ENCODE measurements at regions not wholly inside any gene's neighbourhood (a gene's known extent, or its start where the extent isn't known, plus 50 kb on each side); places are given as distances from the start of the nearest gene placed in this dataset.

DNA sequence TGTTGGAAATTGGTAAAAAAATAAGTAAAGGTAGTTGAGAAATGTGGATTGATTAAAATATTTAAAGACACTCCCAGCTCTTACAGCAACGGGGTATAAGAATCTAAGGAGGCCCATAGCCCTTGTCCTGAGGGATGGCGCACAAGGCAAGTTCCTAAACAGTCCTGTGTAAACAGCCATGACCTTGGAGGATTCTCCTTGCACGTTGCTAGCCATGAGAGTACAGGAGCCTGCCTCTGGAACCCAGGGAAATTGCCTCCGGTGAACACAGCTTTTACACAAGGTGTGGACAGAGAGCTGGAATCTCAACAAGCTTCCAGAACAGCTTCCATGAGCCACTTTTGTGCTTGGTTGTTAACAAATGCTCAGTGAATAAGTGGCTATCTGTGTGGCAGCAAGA is 378.2 kb downstream of the FOXO1 start:
- no peaks in the 10 kb centered on the region for H3K27me3 ChIP-seq (ENCODE audit: control insufficient read depth, insufficient read depth, low read length)
- no peaks in the 10 kb centered on the region for H3K36me3 ChIP-seq (replicated peaks; ENCODE audit: control insufficient read depth, insufficient read depth, low read length)
- no peak for DNase-seq
- no peak overlapping the region for H3K4me3 ChIP-seq (ENCODE audit: insufficient read depth, low read depth, low read length)

DNA sequence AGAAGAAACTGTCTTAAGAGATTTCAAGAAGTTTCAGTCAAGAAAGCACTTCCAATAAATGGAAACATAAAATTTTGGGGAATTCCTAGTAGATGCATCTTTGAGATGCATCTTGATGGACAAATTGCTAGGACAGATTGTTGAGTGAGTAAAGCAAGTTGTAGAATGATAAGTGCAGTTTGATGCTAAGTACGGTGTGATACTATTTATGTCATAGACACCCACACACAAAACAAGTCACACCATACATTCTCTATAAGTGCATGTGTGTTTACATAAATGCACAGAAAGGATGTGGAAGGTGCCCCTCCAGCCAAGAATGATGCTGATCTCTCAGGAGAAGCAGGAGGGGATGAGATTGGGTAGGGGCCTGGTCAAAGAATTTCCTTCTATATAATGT is 375.7 kb downstream of the FOXO1 start:
- H3K4me3 ChIP-seq (ENCODE audit: insufficient read depth, low read depth, low read length), result no peak overlapping the region
- no peaks in the 10 kb centered on the region for H3K36me3 ChIP-seq (replicated peaks; ENCODE audit: control insufficient read depth, insufficient read depth, low read length)
- no peaks in the 10 kb centered on the region for H3K27me3 ChIP-seq (ENCODE audit: control insufficient read depth, insufficient read depth, low read length)
- DNase-seq, result no peak

DNA sequence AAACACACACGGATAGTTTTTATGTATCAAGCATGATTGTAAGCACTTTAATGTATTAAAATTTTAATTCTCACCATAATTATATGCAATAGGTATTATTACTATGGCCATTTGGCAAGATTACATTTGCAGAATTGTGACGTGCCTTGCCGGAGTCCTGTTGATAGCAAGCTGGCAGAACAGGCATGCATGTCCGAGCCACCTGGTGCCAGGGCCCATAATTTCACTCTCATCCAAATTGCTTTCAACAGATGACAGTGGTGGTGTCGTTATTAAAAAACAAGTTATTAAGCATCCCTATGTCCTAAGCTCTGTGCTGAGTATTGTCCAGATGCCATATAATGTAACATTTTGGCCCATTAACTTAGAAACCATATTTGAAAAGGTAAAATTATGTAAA is 374.3 kb downstream of the FOXO1 start:
- no peak for DNase-seq
- Histone ChIP-seq H3K36me3 (replicated peaks; ENCODE audit: control insufficient read depth, insufficient read depth, low read length) (no peaks in the 10 kb centered on the region), H3K4me3 (ENCODE audit: insufficient read depth, low read depth, low read length) (no peak overlapping the region), H3K27me3 (ENCODE audit: control insufficient read depth, insufficient read depth, low read length) (no peaks in the 10 kb centered on the region)

DNA sequence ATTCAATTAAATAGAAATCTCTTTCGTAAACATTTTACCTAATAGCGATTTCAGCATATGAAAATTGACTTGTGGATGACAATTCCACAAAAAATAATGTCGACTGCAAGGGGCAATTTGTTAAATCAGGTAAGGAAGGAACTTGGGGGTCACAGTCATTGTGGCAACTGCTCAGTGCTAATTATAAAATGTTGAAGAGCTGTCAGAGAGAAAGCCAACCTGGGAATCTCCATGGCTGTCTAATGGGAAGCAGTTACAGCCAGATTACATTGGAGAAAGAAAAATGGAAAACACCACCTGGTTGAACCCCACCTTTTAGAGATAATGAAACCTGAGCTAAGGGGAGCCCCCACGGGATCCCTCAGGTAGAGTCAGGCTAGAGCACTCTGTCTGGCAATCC is 373.9 kb downstream of the FOXO1 start:
- Histone ChIP-seq H3K36me3 (replicated peaks; ENCODE audit: control insufficient read depth, insufficient read depth, low read length) (no peaks in the 10 kb centered on the region), H3K27me3 (ENCODE audit: control insufficient read depth, insufficient read depth, low read length) (no peaks in the 10 kb centered on the region), H3K4me3 (ENCODE audit: insufficient read depth, low read depth, low read length) (no peak overlapping the region)
- no peak for DNase-seq

DNA sequence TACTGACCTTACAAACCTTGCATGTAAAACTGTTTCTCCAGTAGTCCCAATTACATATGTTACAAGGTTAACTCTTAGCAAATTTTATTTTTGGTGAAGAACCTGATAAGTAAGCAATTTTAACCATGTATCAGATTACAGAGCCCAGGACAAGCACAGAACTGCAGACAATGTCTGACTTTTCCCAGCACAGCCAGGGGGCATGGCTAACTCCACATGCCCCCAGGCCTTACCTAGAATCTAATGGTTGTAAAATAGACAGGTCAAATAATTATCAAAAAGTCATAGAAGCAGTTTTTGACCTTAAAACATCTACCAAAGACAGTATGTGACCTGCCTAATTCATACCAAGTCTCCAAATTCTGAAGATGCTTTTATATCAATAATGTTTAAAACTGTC is 364.1 kb downstream of the FOXO1 start:
- Histone ChIP-seq H3K27me3 (ENCODE audit: control insufficient read depth, insufficient read depth, low read length) (no peaks in the 10 kb centered on the region), H3K36me3 (replicated peaks; ENCODE audit: control insufficient read depth, insufficient read depth, low read length) (no peaks in the 10 kb centered on the region), H3K4me3 (ENCODE audit: insufficient read depth, low read depth, low read length) (no peak overlapping the region)
- DNase-seq, result no peak

DNA sequence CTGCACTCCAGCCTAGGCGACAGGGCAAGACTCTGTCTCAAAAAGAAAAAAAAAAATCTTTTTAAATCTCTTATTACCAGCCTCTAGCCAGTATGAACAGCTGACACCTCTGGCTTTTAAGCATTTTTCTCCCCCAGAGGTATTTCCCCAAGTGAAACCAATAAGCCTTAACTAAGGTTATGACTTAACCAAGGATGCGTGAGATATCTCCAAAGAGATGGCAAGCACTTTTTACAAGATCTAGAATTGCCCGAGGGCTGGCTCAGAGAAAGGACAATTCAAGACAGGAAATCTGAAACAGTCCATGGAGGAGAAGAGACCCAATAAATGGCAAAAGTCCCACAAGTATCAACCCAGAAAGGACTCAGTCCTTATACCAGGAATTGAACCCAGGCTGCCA is 362.1 kb downstream of the FOXO1 start:
- DNase-seq, result no peak
- H3K27me3 ChIP-seq (ENCODE audit: control insufficient read depth, insufficient read depth, low read length), result no peaks in the 10 kb centered on the region
- no peaks in the 10 kb centered on the region for H3K36me3 ChIP-seq (replicated peaks; ENCODE audit: control insufficient read depth, insufficient read depth, low read length)
- H3K4me3 ChIP-seq (ENCODE audit: insufficient read depth, low read depth, low read length), result no peak overlapping the region

DNA sequence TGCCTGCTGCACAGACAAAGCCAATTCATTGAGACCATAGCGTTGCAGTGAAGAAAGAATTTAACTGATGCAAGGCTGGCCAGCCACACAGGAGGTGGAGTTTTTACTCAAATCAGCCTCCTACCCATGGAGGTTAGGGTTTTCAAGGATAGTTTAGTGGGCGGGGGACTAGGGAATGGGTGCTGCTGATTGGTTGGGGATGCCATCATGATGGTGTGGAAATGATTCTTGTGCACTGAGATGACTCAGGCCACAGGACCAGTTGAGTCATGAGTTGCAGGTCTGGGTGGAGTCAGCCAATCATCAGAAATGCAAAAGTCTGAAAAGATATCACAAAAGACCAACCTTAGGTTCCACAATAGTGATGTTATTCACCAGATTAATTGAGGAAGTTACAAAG is 359.6 kb downstream of the FOXO1 start:
- H3K27me3 ChIP-seq (ENCODE audit: control insufficient read depth, insufficient read depth, low read length), result no peaks in the 10 kb centered on the region
- no peaks in the 10 kb centered on the region for H3K36me3 ChIP-seq (replicated peaks; ENCODE audit: control insufficient read depth, insufficient read depth, low read length)
- H3K4me3 ChIP-seq (ENCODE audit: insufficient read depth, low read depth, low read length), result no peak overlapping the region
- DNase-seq, result no peak

DNA sequence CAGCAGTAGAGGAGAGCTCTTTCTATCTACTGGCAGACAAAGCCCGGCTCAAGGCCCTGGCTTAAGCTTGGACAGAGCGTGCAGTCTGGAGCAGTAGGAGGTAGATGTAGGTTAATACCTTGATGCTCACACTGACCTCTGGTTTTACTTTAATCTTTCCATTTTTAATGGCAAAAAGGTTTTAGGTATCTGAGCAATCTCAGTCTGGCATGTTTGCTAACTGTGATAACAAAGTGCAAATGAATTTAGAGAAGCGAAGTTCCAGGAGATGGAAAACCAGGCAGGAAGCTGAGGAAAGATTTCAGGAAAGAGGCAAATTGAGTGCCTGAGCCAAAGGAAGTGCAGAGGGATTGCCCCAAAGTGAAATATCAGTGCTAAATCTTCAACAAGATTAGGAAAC is 356.6 kb downstream of the FOXO1 start:
- no peaks in the 10 kb centered on the region for H3K36me3 ChIP-seq (replicated peaks; ENCODE audit: control insufficient read depth, insufficient read depth, low read length)
- no peak for DNase-seq
- H3K27me3 ChIP-seq (ENCODE audit: control insufficient read depth, insufficient read depth, low read length), result no peaks in the 10 kb centered on the region
- H3K4me3 ChIP-seq (ENCODE audit: insufficient read depth, low read depth, low read length), result no peak overlapping the region

DNA sequence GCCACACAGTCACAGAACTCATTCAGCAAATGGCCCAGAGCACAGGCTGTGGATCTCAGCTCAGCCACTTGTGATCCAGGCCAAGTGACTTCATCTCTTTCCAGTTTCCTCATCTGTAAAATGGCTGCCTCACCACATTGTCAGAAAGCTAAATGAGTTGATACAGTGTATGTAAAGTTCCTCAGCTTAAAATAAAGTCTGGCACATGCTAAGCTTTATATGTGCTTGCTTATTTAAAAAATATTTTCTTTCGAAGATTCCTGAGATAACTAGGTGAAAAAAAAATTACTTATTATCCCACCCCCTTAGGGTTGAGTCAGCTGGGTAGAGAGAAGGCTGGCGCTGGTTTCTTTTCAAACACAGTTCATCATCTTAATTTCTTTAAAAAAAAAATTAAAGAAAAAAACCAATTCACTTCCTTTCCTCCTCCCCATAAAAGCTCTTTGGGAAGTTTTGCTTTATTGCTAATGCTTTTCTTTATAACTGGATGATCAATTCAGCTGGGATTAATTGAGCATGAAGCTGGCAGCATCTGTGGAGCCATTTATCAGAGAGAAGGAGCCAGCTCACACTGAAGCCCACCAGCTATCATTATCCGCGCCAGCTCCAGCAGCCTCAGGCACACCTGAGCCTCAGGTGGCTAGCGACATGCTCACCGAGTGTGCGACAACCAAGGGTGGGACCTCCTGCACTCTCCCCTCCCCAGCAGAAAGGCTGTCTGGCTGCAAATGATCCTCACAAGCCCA is 354.9 kb downstream of the FOXO1 start:
- H3K4me3 ChIP-seq (ENCODE audit: insufficient read depth, low read depth, low read length), result no peak overlapping the region
- DNase-seq, result no peak
- no peaks in the 10 kb centered on the region; the same call in 1 of the 2 replicates for H3K27me3 ChIP-seq (ENCODE audit: control insufficient read depth, insufficient read depth, low read length)
- no peaks in the 10 kb centered on the region for H3K36me3 ChIP-seq (replicated peaks; ENCODE audit: control insufficient read depth, insufficient read depth, low read length)

DNA sequence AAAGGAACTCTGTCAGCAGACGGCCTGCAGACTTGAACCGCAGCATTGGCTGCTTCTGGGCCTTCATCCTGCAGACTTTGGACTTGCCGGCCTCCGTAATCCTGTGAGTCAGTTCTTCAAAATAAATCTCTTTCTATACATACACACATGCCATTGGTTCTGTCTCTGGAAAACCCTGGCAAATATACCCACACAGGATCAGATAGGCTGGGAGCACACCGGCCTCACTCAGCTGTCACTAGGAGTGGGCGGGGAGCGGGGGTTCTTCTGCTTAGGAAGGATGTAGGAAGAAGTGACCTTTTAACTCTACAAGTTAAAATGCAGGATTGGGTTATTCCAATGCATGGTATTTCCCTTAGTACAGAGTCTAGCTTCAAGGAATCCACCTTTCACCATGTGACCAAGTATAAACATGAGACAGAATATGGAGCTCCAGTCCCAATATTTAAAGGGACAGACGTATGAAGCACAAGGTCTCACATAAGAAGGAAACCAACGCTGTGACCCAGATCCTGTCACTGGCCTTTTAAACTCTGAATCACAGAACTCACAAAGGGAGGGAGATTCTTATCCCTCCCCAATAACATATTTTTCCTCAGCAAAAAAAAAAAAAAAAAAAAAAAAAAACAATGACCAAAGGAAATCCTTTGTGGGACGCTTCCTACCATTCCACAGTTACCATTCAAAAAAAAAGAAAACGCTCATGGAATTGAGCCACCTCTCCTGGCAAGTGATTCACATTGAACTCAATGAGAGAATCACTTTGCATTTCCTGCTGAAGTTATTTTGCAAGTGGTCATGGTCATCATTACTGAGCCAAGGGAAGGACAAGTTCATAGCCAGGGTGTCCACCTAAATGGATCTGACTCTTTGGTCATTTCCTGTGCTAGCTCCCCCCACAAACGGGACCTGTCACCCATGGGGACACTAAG is 352.9 kb downstream of the FOXO1 start:
- Histone ChIP-seq H3K27me3 (ENCODE audit: control insufficient read depth, insufficient read depth, low read length) (no peaks in the 10 kb centered on the region; the same call in 1 of the 2 replicates), H3K36me3 (replicated peaks; ENCODE audit: control insufficient read depth, insufficient read depth, low read length) (no peaks in the 10 kb centered on the region), H3K4me3 (ENCODE audit: insufficient read depth, low read depth, low read length) (no peak overlapping the region)
- DNase-seq, result no peak

DNA sequence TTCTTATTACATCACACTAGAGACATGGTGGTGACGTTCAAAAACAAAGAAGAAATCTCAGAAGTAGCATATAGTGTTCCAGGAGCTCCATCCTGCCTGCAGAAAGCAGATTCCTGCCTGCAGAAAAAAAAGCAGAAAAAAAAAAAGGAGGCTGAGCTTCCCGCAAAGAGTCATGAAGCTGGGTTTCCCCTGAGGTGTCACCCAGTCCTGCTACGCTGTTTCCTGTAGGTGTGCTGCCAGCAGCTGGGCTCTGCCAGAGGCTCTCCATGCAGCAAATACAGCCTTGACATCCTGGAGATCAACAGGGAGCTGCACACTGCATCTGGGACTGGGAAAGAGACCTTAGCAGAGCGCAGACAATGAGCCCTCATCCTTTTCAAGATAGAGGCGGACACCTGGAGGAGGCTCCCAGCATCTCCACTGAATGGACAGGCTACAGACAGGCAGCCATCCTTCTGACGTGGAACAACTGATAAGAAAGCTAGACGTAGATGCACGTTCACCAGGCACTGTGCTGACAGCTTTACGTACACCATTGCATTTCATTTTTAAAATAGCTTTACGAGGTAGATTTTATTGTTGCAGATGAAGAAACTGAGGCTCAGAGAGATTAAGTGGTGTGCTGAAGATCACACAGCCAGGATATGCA is 350.9 kb downstream of the FOXO1 start:
- H3K27me3 ChIP-seq (ENCODE audit: control insufficient read depth, insufficient read depth, low read length), result no peaks in the 10 kb centered on the region; the same call in 1 of the 2 replicates
- DNase-seq, result peak; percentile 16
- H3K4me3 ChIP-seq (ENCODE audit: insufficient read depth, low read depth, low read length), result no peak overlapping the region
- no peaks in the 10 kb centered on the region for H3K36me3 ChIP-seq (replicated peaks; ENCODE audit: control insufficient read depth, insufficient read depth, low read length)

DNA sequence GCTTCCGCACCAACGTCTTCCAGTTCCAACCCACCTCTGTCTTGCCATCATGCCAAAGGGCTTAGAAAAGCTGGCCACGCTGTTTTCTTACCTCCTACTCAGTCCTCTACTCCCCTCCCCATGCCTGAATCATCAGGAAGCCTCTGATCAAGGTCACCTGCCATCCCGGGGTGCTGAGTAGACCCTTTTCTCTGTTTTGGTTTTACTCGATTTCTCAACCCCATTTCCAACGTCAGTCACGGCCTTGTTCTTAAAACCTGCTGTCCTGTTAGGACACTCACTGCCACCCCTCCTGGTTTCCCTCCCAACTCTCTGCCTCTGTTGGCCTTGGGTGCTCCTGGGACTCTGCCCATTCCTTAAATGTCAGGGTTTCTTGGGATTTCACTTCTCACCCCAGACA is 350.1 kb downstream of the FOXO1 start:
- Histone ChIP-seq H3K27me3 (ENCODE audit: control insufficient read depth, insufficient read depth, low read length) (no peaks in the 10 kb centered on the region; the same call in 1 of the 2 replicates), H3K4me3 (ENCODE audit: insufficient read depth, low read depth, low read length) (no peak overlapping the region), H3K36me3 (replicated peaks; ENCODE audit: control insufficient read depth, insufficient read depth, low read length) (no peaks in the 10 kb centered on the region)
- no peak for DNase-seq

DNA sequence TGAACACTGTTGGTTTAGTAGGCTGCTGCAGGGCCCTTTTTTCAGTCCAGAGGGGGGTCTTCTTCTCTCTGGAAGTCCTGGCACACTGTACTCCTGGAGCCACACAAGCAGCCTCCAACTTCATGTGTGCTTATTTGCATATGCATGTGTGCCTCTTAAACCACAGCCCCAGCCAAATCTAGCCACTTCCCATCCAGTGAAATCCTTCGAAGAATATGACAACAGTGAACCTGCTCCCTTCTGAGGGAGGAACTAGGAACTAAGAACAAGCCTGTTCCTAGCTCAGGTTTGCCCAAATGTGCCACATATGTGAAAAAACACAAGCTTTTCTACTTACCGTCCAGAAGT is 348.5 kb downstream of the FOXO1 start:
- DNase-seq, result no peak
- no peaks in the 10 kb centered on the region for H3K36me3 ChIP-seq (replicated peaks; ENCODE audit: control insufficient read depth, insufficient read depth, low read length)
- no peak overlapping the region for H3K4me3 ChIP-seq (ENCODE audit: insufficient read depth, low read depth, low read length)
- no peaks in the 10 kb centered on the region; the same call in 1 of the 2 replicates for H3K27me3 ChIP-seq (ENCODE audit: control insufficient read depth, insufficient read depth, low read length)

DNA sequence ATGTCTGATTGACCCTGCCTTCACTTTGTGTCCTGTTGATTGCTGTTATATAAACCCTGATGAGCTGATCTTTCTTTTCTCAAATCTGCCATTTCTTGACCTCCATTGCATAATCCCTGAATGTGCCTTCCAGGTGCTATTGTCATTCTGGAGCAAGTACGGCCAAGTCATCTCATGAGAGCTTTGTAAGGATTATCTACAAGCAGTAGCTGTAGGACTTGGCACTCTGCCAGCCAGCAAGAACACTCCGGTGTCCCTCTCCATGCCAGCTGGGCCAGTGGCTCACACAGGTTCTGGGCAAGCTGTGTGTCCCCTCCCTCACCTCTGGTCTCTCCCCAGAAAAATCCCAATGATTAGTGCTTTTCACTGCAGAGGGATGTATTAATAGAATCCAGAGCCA is 348.1 kb downstream of the FOXO1 start:
- DNase-seq, result peak; percentile 21
- H3K36me3 ChIP-seq (replicated peaks; ENCODE audit: control insufficient read depth, insufficient read depth, low read length), result no peaks in the 10 kb centered on the region
- H3K27me3 ChIP-seq (ENCODE audit: control insufficient read depth, insufficient read depth, low read length), result no peaks in the 10 kb centered on the region; the same call in 1 of the 2 replicates
- no peak overlapping the region for H3K4me3 ChIP-seq (ENCODE audit: insufficient read depth, low read depth, low read length)
